ENCODE measurements at regions not wholly inside any gene's neighbourhood (a gene's known extent, or its start where the extent isn't known, plus 50 kb on each side); places are given as distances from the start of the nearest gene placed in this dataset.

- no peak for TF ChIP-seq POLR2AphosphoS5 (IDR thresholded peaks at IDR 0.05)
- TF ChIP-seq TAF1 (IDR thresholded peaks at IDR 0.05; ENCODE audit: low read depth) = no peak
- TF ChIP-seq REST (IDR thresholded peaks at IDR 0.05; ENCODE audit: borderline replicate concordance) = no peak
- no peak for TF ChIP-seq CTCF (IDR thresholded peaks at IDR 0.05; ENCODE audit: poor library complexity, severe bottlenecking)
- TF ChIP-seq EZH2 (IDR thresholded peaks at IDR 0.05; ENCODE audit: borderline replicate concordance, insufficient read depth, low read length, poor library complexity, severe bottlenecking) = no peak
- no peak for TF ChIP-seq SMC3 (conservative IDR thresholded peaks at IDR 0.05; ENCODE audit: poor library complexity)
- TF ChIP-seq RAD21 (conservative IDR thresholded peaks at IDR 0.05) = no peak
Observed at GRCh38 chr17:79401704-79402674, 208.9 kb downstream of the RBFOX3 start.

Data from neural cell (in vitro differentiated cells).